CD4-positive, CD25-positive, alpha-beta regulatory T cell (primary cell): ENCODE measurements at regions not wholly inside any gene's neighbourhood (a gene's known extent, or its start where the extent isn't known, plus 50 kb on each side); places are given as distances from the start of the nearest gene placed in this dataset.
"Not testable (repeated sequence)": the region's sequence is repeated elsewhere in the genome, so short reads cannot be mapped to it uniquely, and the experiment has no call there.

Experiments used
- ATAC-seq, 2 donors: fragments of 150-1000 bp; cut with Tn5 transposase; one replicate each; pipeline ENCODE4 v1.10.0; 2021; ENCODE audit warnings: low read depth in 2 of 2, moderate number of reproducible peaks in 2 of 2, moderate library complexity in 1 of 2
- DNase-seq, 3 donors: peaks; one replicate each; pipeline versions ENCODE4 v3.0.0 to v3.0.0-alpha.2; 2012 to 2022; ENCODE audit warnings: mixed read lengths in 1 of 3
- H3K27ac ChIP-seq: one replicate; pipeline ENCODE4 v1.7.0; 2013; ENCODE audit warnings: mild to moderate bottlenecking, low read length; ENCODE audit not compliant: insufficient read depth, poor library complexity, severe bottlenecking
- H3K27me3 ChIP-seq: one replicate; pipeline ENCODE4 v1.7.0; 2013; ENCODE audit warnings: low read length; ENCODE audit not compliant: control insufficient read depth, insufficient read depth
- H3K36me3 ChIP-seq: one replicate; pipeline ENCODE4 v1.7.0; 2013; ENCODE audit warnings: mild to moderate bottlenecking, low read length, moderate library complexity; ENCODE audit not compliant: control insufficient read depth, insufficient read depth
- H3K4me1 ChIP-seq: 2 replicates; pipeline ENCODE4 v1.7.0; 2013; ENCODE audit warnings: mild to moderate bottlenecking, low read length; ENCODE audit not compliant: insufficient read depth, control insufficient read depth, poor library complexity, severe bottlenecking
- H3K4me3 ChIP-seq: one replicate; pipeline ENCODE4 v1.7.0; 2013; ENCODE audit warnings: low read depth, mild to moderate bottlenecking, low read length, moderate library complexity
- H3K9me3 ChIP-seq, 2 experiments: 1 replicate in 1 of 2; 2 replicates in 1 of 2; pipeline ENCODE4 v1.7.0; 2013; ENCODE audit warnings: low read length in 2 of 2, mild to moderate bottlenecking in 1 of 2, moderate library complexity in 1 of 2; ENCODE audit not compliant: control insufficient read depth in 2 of 2
- H3K27ac Mint-ChIP-seq, 3 donors: one replicate each; pipeline ENCODE4 v1.8.0; 2020 to 2022; ENCODE audit warnings: mild to moderate bottlenecking in 3 of 3, mixed read lengths in 3 of 3, moderate library complexity in 2 of 3
- H3K27me3 Mint-ChIP-seq: one replicate; pipeline ENCODE4 v1.8.0; 2022; ENCODE audit warnings: mild to moderate bottlenecking, mixed read lengths
- H3K36me3 Mint-ChIP-seq: one replicate; pipeline ENCODE4 v1.8.0; 2020; ENCODE audit warnings: mixed read lengths
- H3K4me1 Mint-ChIP-seq, 4 donors: one replicate each; pipeline ENCODE4 v1.8.0; 2020 to 2022; ENCODE audit warnings: mixed read lengths in 4 of 4, mild to moderate bottlenecking in 1 of 4
- H3K4me3 Mint-ChIP-seq, 4 donors: one replicate each; pipeline ENCODE4 v1.8.0; 2020 to 2022; ENCODE audit warnings: mild to moderate bottlenecking in 4 of 4, mixed read lengths in 4 of 4, moderate library complexity in 3 of 4
- H3K9me3 Mint-ChIP-seq, 7 donors: one replicate each; pipeline ENCODE4 v1.8.0; 2020 to 2022; ENCODE audit warnings: mixed read lengths in 7 of 7, mild to moderate bottlenecking in 3 of 7, moderate library complexity in 2 of 7

- Mint-ChIP-seq H3K27me3 (peaks cover 6% of the 10 kb centered on the region), H3K4me3 (no peak overlapping the region), H3K27ac (no peak overlapping the region), H3K9me3 (peaks cover 0 to 4% (median 0%) of the 10 kb centered on the region in 7 donors), H3K4me1 (no peaks in the 10 kb centered on the region), H3K36me3 (no peaks in the 10 kb centered on the region)
- no peaks in the 10 kb centered on the region for H3K9me3 ChIP-seq
- H3K36me3 ChIP-seq: no peaks in the 10 kb centered on the region
- H3K27ac ChIP-seq: no peak overlapping the region
- no peak for DNase-seq
- H3K4me1 ChIP-seq: no peaks in the 10 kb centered on the region
- ATAC-seq: no peak
- peaks cover 3% of the 10 kb centered on the region for H3K27me3 ChIP-seq
- no peak overlapping the region for H3K4me3 ChIP-seq
Measured at GRCh38 chr2:167745667-167746066, 501.7 kb downstream of the STK39 start.

- H3K9me3 Mint-ChIP-seq, H3K27me3 ChIP-seq, H3K4me3 Mint-ChIP-seq, DNase-seq, H3K4me3 ChIP-seq, H3K27ac ChIP-seq, H3K36me3 ChIP-seq, H3K9me3 ChIP-seq, H3K4me1 Mint-ChIP-seq, H3K4me1 ChIP-seq, H3K36me3 Mint-ChIP-seq, ATAC-seq, H3K27ac Mint-ChIP-seq, H3K27me3 Mint-ChIP-seq: not testable (repeated sequence)
Measured at GRCh38 chr2:167739921-167740320, 507.5 kb downstream of the STK39 start.

DNA sequence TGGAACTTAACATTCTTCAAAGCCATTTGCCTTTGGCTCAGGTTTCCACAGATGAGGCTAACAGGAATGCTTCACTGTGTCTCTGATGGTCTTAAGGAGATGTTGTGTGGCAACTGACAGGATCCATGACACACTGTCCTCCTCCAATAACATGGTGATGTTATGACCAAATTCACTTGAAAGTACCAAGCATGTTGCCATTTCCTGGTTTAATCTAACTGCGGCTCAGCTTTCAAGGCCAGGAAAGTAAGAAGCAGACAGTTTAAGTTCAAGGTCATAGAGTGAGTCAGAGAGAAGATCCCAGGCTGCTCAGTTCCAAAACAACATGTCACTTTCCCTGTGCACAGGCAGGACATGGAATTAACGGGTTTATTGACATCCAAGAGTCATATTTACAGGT is 513.6 kb downstream of the STK39 start:
- no peaks in the 10 kb centered on the region for H3K9me3 ChIP-seq
- Mint-ChIP-seq H3K36me3 (no peaks in the 10 kb centered on the region), H3K4me1 (no peaks in the 10 kb centered on the region)

DNA sequence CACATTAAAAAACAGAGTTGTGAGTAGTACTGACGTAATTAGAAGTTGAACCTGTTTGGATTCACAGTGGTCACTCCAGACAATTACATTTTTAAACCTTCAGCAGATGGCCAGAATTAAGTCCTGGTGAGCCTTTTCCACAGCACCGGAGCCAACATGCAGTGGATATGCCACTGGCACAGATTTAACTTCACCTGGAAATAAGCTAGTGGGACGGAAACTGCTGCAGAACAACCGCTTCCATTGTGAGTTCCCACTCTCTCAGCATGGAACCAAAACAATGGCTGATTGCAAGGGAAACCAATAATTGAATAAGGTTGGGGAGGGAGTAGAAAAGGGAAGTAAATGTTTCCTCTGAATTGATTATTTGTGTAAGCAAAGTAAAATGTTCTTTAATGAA is 515.1 kb downstream of the STK39 start:
- H3K27ac ChIP-seq: no peak overlapping the region
- no peaks in the 10 kb centered on the region for H3K4me1 Mint-ChIP-seq

More for the DNA sequence above, 513.6 kb downstream of the STK39 start:
- Mint-ChIP-seq H3K9me3 (peaks cover 0 to 4% (median 0%) of the 10 kb centered on the region in 7 donors), H3K4me3 (no peak overlapping the region), H3K27me3 (peaks cover 6% of the 10 kb centered on the region), H3K27ac (no peak overlapping the region)
- no peaks in the 10 kb centered on the region for H3K36me3 ChIP-seq
- H3K27me3 ChIP-seq: no peaks in the 10 kb centered on the region
- no peaks in the 10 kb centered on the region for H3K4me1 ChIP-seq
- H3K4me3 ChIP-seq: no peak overlapping the region
- no peak overlapping the region for H3K27ac ChIP-seq
- ATAC-seq: no peak
- DNase-seq: no peak

GRCh38 chr2:167729911-167730310 is 517.5 kb downstream of the STK39 start:
- H3K36me3 Mint-ChIP-seq: no peaks in the 10 kb centered on the region
- H3K9me3 ChIP-seq: no peaks in the 10 kb centered on the region
- no peak overlapping the region for H3K4me3 ChIP-seq
- H3K27ac Mint-ChIP-seq: no peak overlapping the region
- H3K27me3 ChIP-seq: no peaks in the 10 kb centered on the region
- H3K4me1 Mint-ChIP-seq: no peaks in the 10 kb centered on the region
- H3K9me3 Mint-ChIP-seq: peaks cover 0 to 5% (median 1%) of the 10 kb centered on the region in 7 donors
- DNase-seq: no peak
- H3K27ac ChIP-seq: no peak overlapping the region
- peaks cover 6% of the 10 kb centered on the region for H3K27me3 Mint-ChIP-seq
- no peaks in the 10 kb centered on the region for H3K4me1 ChIP-seq
- no peak overlapping the region for H3K4me3 Mint-ChIP-seq
- H3K36me3 ChIP-seq: no peaks in the 10 kb centered on the region
- ATAC-seq: no peak

More for the DNA sequence above, 515.1 kb downstream of the STK39 start:
- Histone ChIP-seq H3K27me3 (no peaks in the 10 kb centered on the region), H3K4me1 (no peaks in the 10 kb centered on the region), H3K9me3 (no peaks in the 10 kb centered on the region), H3K4me3 (no peak overlapping the region), H3K36me3 (no peaks in the 10 kb centered on the region)
- DNase-seq (no peak), ATAC-seq (no peak)
- Mint-ChIP-seq H3K27ac (no peak overlapping the region), H3K4me3 (no peak overlapping the region), H3K9me3 (peaks cover 0 to 5% (median 0%) of the 10 kb centered on the region in 7 donors), H3K36me3 (no peaks in the 10 kb centered on the region), H3K27me3 (peaks cover 6% of the 10 kb centered on the region)

- Histone ChIP-seq H3K27ac (no peak overlapping the region), H3K36me3 (no peaks in the 10 kb centered on the region), H3K4me1 (no peaks in the 10 kb centered on the region), H3K4me3 (no peak overlapping the region), H3K9me3 (no peaks in the 10 kb centered on the region), H3K27me3 (no peaks in the 10 kb centered on the region)
- DNase-seq (no peak), ATAC-seq (no peak)
- Mint-ChIP-seq H3K9me3 (peaks cover 0 to 5% (median 0%) of the 10 kb centered on the region in 7 donors), H3K4me3 (no peak overlapping the region), H3K27me3 (no peaks in the 10 kb centered on the region), H3K4me1 (no peaks in the 10 kb centered on the region), H3K36me3 (no peaks in the 10 kb centered on the region), H3K27ac (no peak overlapping the region)
Measured at GRCh38 chr2:167726788-167727187, 520.6 kb downstream of the STK39 start.

DNA sequence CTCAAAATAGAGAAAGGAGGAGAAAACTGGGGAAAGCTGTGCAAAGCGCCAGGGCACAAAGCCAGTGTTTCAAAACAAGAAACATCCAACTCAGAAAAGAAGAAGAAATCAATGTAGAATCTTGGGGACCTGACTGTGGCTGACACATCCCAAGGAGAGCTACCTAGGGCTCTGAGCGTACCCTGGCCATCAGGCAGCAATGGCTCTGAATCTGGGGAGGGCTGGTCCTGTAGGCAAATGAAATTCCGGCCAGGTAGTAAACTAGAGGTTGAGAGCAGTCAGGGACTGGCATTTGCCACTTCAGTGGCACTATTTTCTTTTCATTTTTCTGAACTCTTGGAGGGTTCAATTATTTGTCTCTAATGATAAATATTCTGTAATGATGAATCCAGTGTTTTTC is 525.8 kb downstream of the STK39 start:
- Histone ChIP-seq H3K27me3 (no peaks in the 10 kb centered on the region), H3K4me3 (no peak overlapping the region), H3K9me3 (no peaks in the 10 kb centered on the region), H3K27ac (no peak overlapping the region), H3K36me3 (no peaks in the 10 kb centered on the region), H3K4me1 (no peaks in the 10 kb centered on the region)
- Mint-ChIP-seq H3K4me3 (no peak overlapping the region), H3K27me3 (no peaks in the 10 kb centered on the region), H3K36me3 (no peaks in the 10 kb centered on the region), H3K9me3 (peaks cover 0 to 2% (median 0%) of the 10 kb centered on the region in 7 donors), H3K4me1 (no peaks in the 10 kb centered on the region), H3K27ac (no peak overlapping the region)
- no peak for ATAC-seq
- no peak for DNase-seq

GRCh38 chr2:167719410-167719809 is 528.0 kb downstream of the STK39 start:
- H3K27me3 Mint-ChIP-seq: no peaks in the 10 kb centered on the region
- no peak overlapping the region for H3K27ac Mint-ChIP-seq
- H3K36me3 ChIP-seq: no peaks in the 10 kb centered on the region
- peaks cover 0 to 3% (median 0%) of the 10 kb centered on the region in 7 donors for H3K9me3 Mint-ChIP-seq
- H3K27me3 ChIP-seq: no peaks in the 10 kb centered on the region
- no peaks in the 10 kb centered on the region for H3K4me1 Mint-ChIP-seq
- H3K4me3 Mint-ChIP-seq: no peak overlapping the region
- no peaks in the 10 kb centered on the region for H3K4me1 ChIP-seq
- DNase-seq: no peak
- ATAC-seq: no peak
- H3K36me3 Mint-ChIP-seq: no peaks in the 10 kb centered on the region
- H3K27ac ChIP-seq: no peak overlapping the region
- no peaks in the 10 kb centered on the region for H3K9me3 ChIP-seq
- H3K4me3 ChIP-seq: no peak overlapping the region
